ENCODE measurements at regions not wholly inside any gene's neighbourhood (a gene's known extent, or its start where the extent isn't known, plus 50 kb on each side); places are given as distances from the start of the nearest gene placed in this dataset.

GRCh38 chr5:7315118-7315517, 80.8 kb upstream of the ADCY2 start:
- no peak for DNase-seq

GRCh38 chr5:7317751-7318150, 78.2 kb upstream of the ADCY2 start:
- no peak for DNase-seq

- no peak for DNase-seq
Observed at GRCh38 chr5:7320701-7321301, 75.1 kb upstream of the ADCY2 start.

- DNase-seq = no peak
Observed at GRCh38 chr5:7321724-7322123, 74.2 kb upstream of the ADCY2 start.

- DNase-seq = no peak
Observed at GRCh38 chr5:7324919-7325318, 71.0 kb upstream of the ADCY2 start.

GRCh38 chr5:7325975-7326913, 69.7 kb upstream of the ADCY2 start:
- no peak for DNase-seq

- DNase-seq = no peak
Observed at GRCh38 chr5:7329141-7329540, 66.8 kb upstream of the ADCY2 start.

GRCh38 chr5:7329712-7330111, 66.2 kb upstream of the ADCY2 start:
- no peak for DNase-seq

GRCh38 chr5:7330256-7330655, 65.7 kb upstream of the ADCY2 start:
- no peak for DNase-seq

- no peak for DNase-seq
Observed at GRCh38 chr5:7331131-7331530, 64.8 kb upstream of the ADCY2 start.
